GM06990 (cell line): ENCODE measurements at regions not wholly inside any gene's neighbourhood (a gene's known extent, or its start where the extent isn't known, plus 50 kb on each side); places are given as distances from the start of the nearest gene placed in this dataset.
A peak's percentile ranks its signal among the peaks of the same experiment; 100 is the strongest.

Experiments used
- DNase-seq: peaks from one replicate; pipeline ENCODE4 v3.0.0-alpha.2; 2011; ENCODE audit not compliant: insufficient read length; ENCODE audit errors: extremely low read depth
- H3K27me3 ChIP-seq: replicated peaks from 2 replicates; pipeline ENCODE4 v1.6.0; 2011; ENCODE audit warnings: low read length; ENCODE audit not compliant: control insufficient read depth, insufficient read depth
- H3K36me3 ChIP-seq: 2 replicates; pipeline ENCODE4 v1.5.1; 2011; ENCODE audit warnings: low read length; ENCODE audit not compliant: control insufficient read depth, insufficient read depth
- H3K4me3 ChIP-seq: replicated peaks from 2 replicates; pipeline ENCODE4 v1.5.1; 2011; ENCODE audit warnings: low read depth, mild to moderate bottlenecking, control low read depth, low read length
- CTCF ChIP-seq: IDR thresholded peaks from 2 replicates; pipeline ENCODE4 v1.5.1; 2011; ENCODE audit warnings: low read length, control low read depth, mild to moderate bottlenecking, inconsistent platforms; ENCODE audit not compliant: insufficient read depth, poor library complexity, severe bottlenecking

- peak; percentile 97 for TF ChIP-seq CTCF
- H3K36me3 ChIP-seq, result no peaks in the 10 kb centered on the region
- no peaks in the 10 kb centered on the region for H3K27me3 ChIP-seq
- H3K4me3 ChIP-seq, result no peak overlapping the region
- no peak for DNase-seq
Measured at GRCh38 chr4:24419181-24420034, 164.9 kb downstream of the DHX15 start.

- no peak for DNase-seq
- Histone ChIP-seq H3K27me3 (no peaks in the 10 kb centered on the region), H3K36me3 (no peaks in the 10 kb centered on the region), H3K4me3 (no peak overlapping the region)
- TF ChIP-seq CTCF, result no peak
Measured at GRCh38 chr4:24417206-24417605, 167.1 kb downstream of the DHX15 start.

- TF ChIP-seq CTCF, result no peak
- Histone ChIP-seq H3K4me3 (no peak overlapping the region), H3K36me3 (no peaks in the 10 kb centered on the region), H3K27me3 (no peaks in the 10 kb centered on the region)
- no peak for DNase-seq
Measured at GRCh38 chr4:24416293-24416692, 168.1 kb downstream of the DHX15 start.

GRCh38 chr4:24413311-24413784 is 171.0 kb downstream of the DHX15 start:
- no peak for DNase-seq
- Histone ChIP-seq H3K4me3 (no peak overlapping the region), H3K36me3 (no peaks in the 10 kb centered on the region)

GRCh38 chr4:24411806-24412205 is 172.5 kb downstream of the DHX15 start:
- DNase-seq, result no peak
- no peak overlapping the region for H3K4me3 ChIP-seq
- H3K27me3 ChIP-seq, result no peaks in the 10 kb centered on the region
- TF ChIP-seq CTCF, result no peak
- no peaks in the 10 kb centered on the region for H3K36me3 ChIP-seq

More at GRCh38 chr4:24413311-24413784, 171.0 kb downstream of the DHX15 start:
- H3K27me3 ChIP-seq, result no peaks in the 10 kb centered on the region
- no peak for TF ChIP-seq CTCF

GRCh38 chr4:24411299-24411698 is 173.1 kb downstream of the DHX15 start:
- no peak for TF ChIP-seq CTCF
- H3K4me3 ChIP-seq, result no peak overlapping the region
- no peaks in the 10 kb centered on the region; the same call in 1 of the 2 replicates for H3K27me3 ChIP-seq
- DNase-seq, result no peak
- no peaks in the 10 kb centered on the region for H3K36me3 ChIP-seq
